Right lobe of liver (tissue), 6 donors: ENCODE measurements at regions not wholly inside any gene's neighbourhood (a gene's known extent, or its start where the extent isn't known, plus 50 kb on each side); places are given as distances from the start of the nearest gene placed in this dataset.

ENCODE experiments used
- ATAC-seq, 4 donors: fragments of 200-7000 bp; cut with Tn5 transposase; one replicate each; pipeline ENCODE4 v1.9.1; 2020; ENCODE audit warnings: mild to moderate bottlenecking in 4 of 4, moderate library complexity in 4 of 4
- DNase-seq, 3 donors: peaks; one replicate each; pipeline ENCODE4 v3.0.0-alpha.2; 2020
- H3K27ac ChIP-seq, 3 donors: fragments of 200-600 bp; one replicate each; pipeline ENCODE4 v1.8.0; 2022
- H3K27me3 ChIP-seq, 2 donors: fragments of 200-600 bp; one replicate each; pipeline ENCODE4 v1.8.0; 2022
- H3K36me3 ChIP-seq, 4 donors: fragments of 200-600 bp; sonication (generic) in 1 of 4; one replicate each; pipeline versions ENCODE4 v1.5.1 to v1.8.0; 2017 to 2022; ENCODE audit warnings: control low read depth in 1 of 4
- H3K4me1 ChIP-seq, 4 donors: fragments of 200-600 bp; sonication (generic) in 1 of 4; one replicate each; pipeline versions ENCODE4 v1.5.1 to v1.8.0; 2017 to 2022; ENCODE audit warnings: control low read depth in 1 of 4
- H3K4me3 ChIP-seq, 3 donors: fragments of 200-600 bp; one replicate each; pipeline ENCODE4 v1.8.0; 2022
- H3K9me3 ChIP-seq, 4 donors: fragments of 200-600 bp; sonication (generic) in 1 of 4; one replicate each; pipeline versions ENCODE4 v1.5.1 to v1.8.0; 2017 to 2022; ENCODE audit warnings: control low read depth in 1 of 4
- CTCF ChIP-seq, 4 donors: fragments of 200-600 bp in 3 of 4; fragments of 450-650 bp in 1 of 4; IDR thresholded peaks; one replicate each; pipeline versions ENCODE4 v1.5.1 to v1.8.0; 2016 to 2022; ENCODE audit warnings: antibody characterized with exemption in 4 of 4, mild to moderate bottlenecking in 2 of 4
- POLR2A ChIP-seq: fragments of 450-650 bp; IDR thresholded peaks from one replicate; pipeline ENCODE4 v1.6.1; 2017; ENCODE audit warnings: antibody characterized with exemption, mild to moderate bottlenecking
- WGBS: methylation state at CpG from one replicate; pipeline ENCODE4 v1.1.6; 2018; ENCODE audit warnings: low coverage, low lambda C conversion rate; ENCODE audit not compliant: insufficient coverage; ENCODE audit errors: missing lambda C conversion rate; 5-methylcytosine and 5-hydroxymethylcytosine counted together
- intact Hi-C, 2 donors: fragments of 100-400 bp; cut with DNase I; formaldehyde crosslinking; loops; one replicate each; pipeline versions ENCODE4 v1.11.2 to v1.14.1; 2022
- donor health status: DM: no; HTN: yes; CAD: no.
- donor health status: DM: no; HTN: no; CAD: no.
- donor health status: DM: no; HTN: no; CAD: no.
- donor health status: DM: no; HTN: yes; CAD: no.
- donor health status: DM: no; HTN: yes; CAD: no.

GRCh38 chr7:106196460-106197021 is 84.4 kb upstream of the SYPL1 start:
- no peaks in the 10 kb centered on the region for H3K9me3 ChIP-seq
- no peaks in the 10 kb centered on the region for H3K36me3 ChIP-seq
- H3K4me1 ChIP-seq: peaks cover 0 to 50% (median 18%) of the 10 kb centered on the region in 4 donors
- ATAC-seq (peak; percentile 81 to 89 (median 84)), DNase-seq (peak; percentile 46 to 79 (median 73))
- 41% methylated on average over 2 of the region's 2 CpGs for WGBS
- H3K27ac ChIP-seq: peak overlapping the region; percentile 65 to 88 (median 77)
- TF ChIP-seq CTCF (IDR thresholded peaks at IDR 0.05): no peak
- TF ChIP-seq POLR2A: peak; percentile 76
- intact Hi-C loops: no loop called here
- H3K4me3 ChIP-seq: no peak overlapping the region
- no peaks in the 10 kb centered on the region for H3K27me3 ChIP-seq

GRCh38 chr7:106193661-106194060 is 81.5 kb upstream of the SYPL1 start:
- H3K27ac ChIP-seq: no peak overlapping the region
- peaks cover 0 to 27% (median 10%) of the 10 kb centered on the region in 4 donors for H3K4me1 ChIP-seq
- no peak for ATAC-seq
- H3K9me3 ChIP-seq: no peaks in the 10 kb centered on the region
- 100% methylated on average over 1 of the region's 1 CpG for WGBS
- H3K4me3 ChIP-seq: no peak overlapping the region
- H3K27me3 ChIP-seq: no peaks in the 10 kb centered on the region
- intact Hi-C loops: no loop called here
- TF ChIP-seq CTCF (IDR thresholded peaks at IDR 0.05) (no peak), POLR2A (no peak)
- DNase-seq: no peak
- no peaks in the 10 kb centered on the region for H3K36me3 ChIP-seq

DNA sequence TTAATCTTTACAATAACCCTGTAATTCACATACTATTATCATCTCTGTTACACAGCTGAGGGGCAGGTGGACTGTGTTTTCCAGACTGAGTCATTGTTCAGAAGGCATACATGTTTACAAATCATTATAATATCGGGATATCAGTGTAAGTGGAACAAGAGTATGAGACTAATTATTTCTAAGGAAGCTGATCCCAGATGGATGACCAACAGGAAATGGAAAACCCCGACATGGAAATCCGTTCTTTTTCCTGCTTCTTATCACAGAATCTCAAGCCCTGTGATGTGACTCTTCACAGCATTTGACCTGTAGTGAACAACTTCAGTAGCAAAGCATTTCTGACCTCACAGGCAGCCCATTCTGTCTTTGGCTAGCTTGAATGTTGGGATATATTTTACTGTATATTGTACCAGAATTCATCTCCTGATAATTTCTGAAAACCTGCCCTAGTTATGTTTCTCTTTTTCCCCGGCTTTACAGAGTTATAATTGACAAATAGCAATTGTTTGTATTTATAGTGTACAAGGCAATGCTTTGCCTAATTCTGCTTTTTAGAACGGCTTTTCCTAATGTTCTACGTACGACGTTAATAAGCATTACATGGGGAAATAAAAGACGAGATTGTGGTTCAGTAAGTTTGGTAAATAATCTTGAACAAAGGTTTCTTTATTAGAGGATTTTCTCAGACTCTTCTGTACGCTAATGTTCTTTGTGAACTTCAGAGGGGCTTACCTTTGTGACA is 78.6 kb upstream of the SYPL1 start:
- WGBS: 73% methylated on average over 10 of the region's 10 CpGs
- H3K4me1 ChIP-seq: peaks cover 0 to 6% (median 1%) of the 10 kb centered on the region in 4 donors
- no peaks in the 10 kb centered on the region for H3K9me3 ChIP-seq
- H3K4me3 ChIP-seq: no peak overlapping the region
- intact Hi-C loops: no loop called here
- H3K27me3 ChIP-seq: no peaks in the 10 kb centered on the region
- ATAC-seq (peak; percentile 29 to 63 (median 40)), DNase-seq (no peak)
- no peaks in the 10 kb centered on the region for H3K36me3 ChIP-seq
- no peak for TF ChIP-seq POLR2A
- no peak for TF ChIP-seq CTCF (IDR thresholded peaks at IDR 0.05)
- no peak overlapping the region for H3K27ac ChIP-seq

GRCh38 chr7:106187613-106188350 is 75.7 kb upstream of the SYPL1 start:
- Histone ChIP-seq H3K36me3 (no peaks in the 10 kb centered on the region), H3K4me1 (no peaks in the 10 kb centered on the region), H3K27me3 (no peaks in the 10 kb centered on the region), H3K27ac (no peak overlapping the region), H3K4me3 (no peak overlapping the region), H3K9me3 (no peaks in the 10 kb centered on the region)
- no peak for TF ChIP-seq CTCF (IDR thresholded peaks at IDR 0.05)
- TF ChIP-seq POLR2A: no peak
- 87% methylated on average over 9 of the region's 9 CpGs for WGBS
- intact Hi-C loops: no loop called here
- ATAC-seq: no peak
- DNase-seq: no peak
